ENCODE measurements at regions not wholly inside any gene's neighbourhood (a gene's known extent, or its start where the extent isn't known, plus 50 kb on each side); places are given as distances from the start of the nearest gene placed in this dataset.

DNA sequence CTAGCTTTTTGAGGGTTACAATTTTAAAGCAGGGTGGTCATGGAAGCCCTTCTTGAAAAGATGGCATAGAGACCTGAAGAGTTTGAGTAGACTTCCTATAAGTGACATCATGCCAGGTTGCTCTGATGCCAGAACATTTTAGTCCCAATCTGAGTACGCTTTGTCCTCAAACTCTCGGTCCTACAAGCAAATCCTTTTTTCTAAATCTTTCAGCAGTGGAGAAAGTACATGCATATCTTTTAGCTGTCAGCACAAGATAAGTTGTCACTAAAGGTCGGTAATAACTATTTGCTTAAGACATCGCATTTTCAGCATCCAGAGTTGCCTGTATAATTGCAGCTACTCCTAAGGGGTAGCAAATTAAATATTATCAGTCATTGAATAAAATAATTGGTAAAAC, 140.4 kb downstream of the ATP6V1G3 start:
- no peaks in the 10 kb centered on the region; the same call in 1 of the 2 replicates for H3K23me2 ChIP-seq (ENCODE audit: low read depth, low read length)
- WGBS, 2 experiments (ENCODE audit: extremely low coverage in 1 of 2, insufficient coverage in 1 of 2, insufficient read length in 1 of 2, insufficient replicate concordance in 2 of 2, low coverage in 1 of 2, low lambda C conversion rate in 2 of 2, missing lambda C conversion rate in 1 of 2): 82% methylated on average over 4 of the region's 4 CpGs; no CpG with 5 or more reads in 1 of the 2 experiments
- H2AFZ ChIP-seq (ENCODE audit: low read length): no peak overlapping the region
- no peak overlapping the region for H3K56ac ChIP-seq (replicated peaks; ENCODE audit: insufficient read length, low read depth, low read length)
- H3K27ac ChIP-seq (ENCODE audit: low read depth, low read length): no peak overlapping the region
- H2BK120ac ChIP-seq (replicated peaks; ENCODE audit: low read depth, low read length): no peak overlapping the region
- H3K4ac ChIP-seq (replicated peaks; ENCODE audit: insufficient read length, low read depth, low read length): no peak overlapping the region
- FAIRE-seq (no peak), DNase-seq (ENCODE audit: low read depth in 1 of 2, low spot score in 2 of 2) (no peak)
- H3K36me3 ChIP-seq (ENCODE audit: control insufficient read depth in 2 of 4, insufficient read depth in 4 of 4, low read length in 3 of 4): no peaks in the 10 kb centered on the region
- no peak overlapping the region for H3K4me2 ChIP-seq (ENCODE audit: insufficient read depth in 1 of 2, low read depth in 2 of 2, low read length in 2 of 2)
- no peaks in the 10 kb centered on the region for H3K4me1 ChIP-seq (replicated peaks in 1 of 4; ENCODE audit: control insufficient read depth in 3 of 4, insufficient read depth in 4 of 4, low read length in 3 of 4)
- no peak overlapping the region for H3K23ac ChIP-seq (ENCODE audit: insufficient read length)
- no peaks in the 10 kb centered on the region for H4K20me1 ChIP-seq (replicated peaks in 1 of 2; ENCODE audit: control insufficient read depth in 1 of 2, insufficient read depth in 2 of 2, low read length in 2 of 2)
- ChIA-PET CTCF (ENCODE audit: partially characterized antibody) (no interaction called here), POLR2A (ENCODE audit: partially characterized antibody) (no interaction called here)
- no peak overlapping the region for H4K8ac ChIP-seq (ENCODE audit: extremely low read depth, insufficient read depth, low read length)
- no peak overlapping the region for H4K5ac ChIP-seq (ENCODE audit: insufficient read length, low read depth, low read length)
- H2BK15ac ChIP-seq (ENCODE audit: low read length): no peak overlapping the region
- no peak overlapping the region for H3K9ac ChIP-seq (replicated peaks in 1 of 4; ENCODE audit: extremely low read depth in 1 of 4, low read depth in 3 of 4, low read length in 3 of 4)
- H3K79me2 ChIP-seq (ENCODE audit: control insufficient read depth in 1 of 2, insufficient read depth in 2 of 2, low read length in 2 of 2): no peaks in the 10 kb centered on the region
- TF ChIP-seq SAP30 (IDR thresholded peaks at IDR 0.05; ENCODE audit: insufficient read depth, insufficient replicate concordance, low read length) (no peak), SUZ12 (IDR thresholded peaks at IDR 0.05; ENCODE audit: low read length) (no peak), SIN3A (conservative IDR thresholded peaks at IDR 0.05 in 1 of 2, IDR thresholded peaks at IDR 0.05 in 1 of 2; ENCODE audit: low read depth in 1 of 2, low read length in 2 of 2) (no peak), SP2 (IDR thresholded peaks at IDR 0.05; ENCODE audit: low read length) (no peak), CBX5 (IDR thresholded peaks at IDR 0.05; ENCODE audit: low read depth, low read length) (no peak), USF2 (IDR thresholded peaks at IDR 0.05; ENCODE audit: low read length) (no peak), TAF1 (IDR thresholded peaks at IDR 0.05; ENCODE audit: low read depth, low read length) (no peak), TCF12 (IDR thresholded peaks at IDR 0.05; ENCODE audit: low read depth, low read length) (no peak), POU5F1 (IDR thresholded peaks at IDR 0.05; ENCODE audit: low read depth, low read length) (no peak), FOSL1 (IDR thresholded peaks at IDR 0.05; ENCODE audit: insufficient read depth, low read depth, low read length) (no peak)
- TF ChIP-seq, protein P1, sequence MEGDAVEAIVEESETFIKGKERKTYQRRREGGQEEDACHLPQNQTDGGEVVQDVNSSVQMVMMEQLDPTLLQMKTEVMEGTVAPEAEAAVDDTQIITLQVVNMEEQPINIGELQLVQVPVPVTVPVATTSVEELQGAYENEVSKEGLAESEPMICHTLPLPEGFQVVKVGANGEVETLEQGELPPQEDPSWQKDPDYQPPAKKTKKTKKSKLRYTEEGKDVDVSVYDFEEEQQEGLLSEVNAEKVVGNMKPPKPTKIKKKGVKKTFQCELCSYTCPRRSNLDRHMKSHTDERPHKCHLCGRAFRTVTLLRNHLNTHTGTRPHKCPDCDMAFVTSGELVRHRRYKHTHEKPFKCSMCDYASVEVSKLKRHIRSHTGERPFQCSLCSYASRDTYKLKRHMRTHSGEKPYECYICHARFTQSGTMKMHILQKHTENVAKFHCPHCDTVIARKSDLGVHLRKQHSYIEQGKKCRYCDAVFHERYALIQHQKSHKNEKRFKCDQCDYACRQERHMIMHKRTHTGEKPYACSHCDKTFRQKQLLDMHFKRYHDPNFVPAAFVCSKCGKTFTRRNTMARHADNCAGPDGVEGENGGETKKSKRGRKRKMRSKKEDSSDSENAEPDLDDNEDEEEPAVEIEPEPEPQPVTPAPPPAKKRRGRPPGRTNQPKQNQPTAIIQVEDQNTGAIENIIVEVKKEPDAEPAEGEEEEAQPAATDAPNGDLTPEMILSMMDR (IDR thresholded peaks at IDR 0.05; ENCODE audit: control extremely low read depth in 1 of 3, insufficient read depth in 1 of 3, low read depth in 1 of 3, low read length in 3 of 3): no peak
- H3K9me3 ChIP-seq (ENCODE audit: insufficient read depth in 2 of 2, low read depth in 1 of 2, low read length in 1 of 2): no peaks in the 10 kb centered on the region
- H3K79me1 ChIP-seq (ENCODE audit: low read depth, low read length): no peaks in the 10 kb centered on the region
- no peak overlapping the region for H2BK20ac ChIP-seq (ENCODE audit: low read length)
- no peak overlapping the region for H3K18ac ChIP-seq (ENCODE audit: extremely low read depth, low read length)
- no peak overlapping the region for H3K4me3 ChIP-seq (ENCODE audit: extremely low read depth in 1 of 4, insufficient read depth in 2 of 4, low read depth in 3 of 4, low read length in 4 of 4)
- no peak overlapping the region for H2BK5ac ChIP-seq (ENCODE audit: low read depth, low read length)
- no peak overlapping the region for H4K91ac ChIP-seq (replicated peaks; ENCODE audit: insufficient read length, low read length)
- no peak overlapping the region for H3K14ac ChIP-seq (ENCODE audit: insufficient read length)
- no peak overlapping the region for H2BK12ac ChIP-seq (ENCODE audit: low read depth, low read length)
- H3K27me3 ChIP-seq (replicated peaks in 1 of 4; ENCODE audit: control insufficient read depth in 3 of 4, extremely low read depth in 1 of 4, insufficient read depth in 3 of 4, low read length in 3 of 4): no peaks in the 10 kb centered on the region
- no peak overlapping the region for H2AK5ac ChIP-seq (ENCODE audit: low read depth, low read length)

Measured in H1 (cell line).